Fibroblast of villous mesenchyme (primary cell): ENCODE measurements at regions not wholly inside any gene's neighbourhood (a gene's known extent, or its start where the extent isn't known, plus 50 kb on each side); places are given as distances from the start of the nearest gene placed in this dataset.

Experiments used
- DNase-seq: peaks from one replicate; pipeline ENCODE4 v3.0.0-alpha.2; 2010; ENCODE audit warnings: low read depth
- H3K4me3 ChIP-seq: 2 replicates; pipeline ENCODE4 v1.5.1; 2011; ENCODE audit warnings: low read depth, mild to moderate bottlenecking, low read length
- CTCF ChIP-seq: IDR thresholded peaks from 2 replicates; pipeline ENCODE4 v1.5.1; 2012; ENCODE audit warnings: low read depth, mild to moderate bottlenecking, low read length; ENCODE audit not compliant: insufficient read depth

- no peak for DNase-seq
- no peak for TF ChIP-seq CTCF
- H3K4me3 ChIP-seq: no peak overlapping the region
Measured at GRCh38 chr6:132136981-132137380, 185.8 kb upstream of the CCN2 start.

GRCh38 chr6:132135409-132135808, 184.2 kb upstream of the CCN2 start:
- no peak overlapping the region for H3K4me3 ChIP-seq
- no peak for DNase-seq
- TF ChIP-seq CTCF: no peak

DNA sequence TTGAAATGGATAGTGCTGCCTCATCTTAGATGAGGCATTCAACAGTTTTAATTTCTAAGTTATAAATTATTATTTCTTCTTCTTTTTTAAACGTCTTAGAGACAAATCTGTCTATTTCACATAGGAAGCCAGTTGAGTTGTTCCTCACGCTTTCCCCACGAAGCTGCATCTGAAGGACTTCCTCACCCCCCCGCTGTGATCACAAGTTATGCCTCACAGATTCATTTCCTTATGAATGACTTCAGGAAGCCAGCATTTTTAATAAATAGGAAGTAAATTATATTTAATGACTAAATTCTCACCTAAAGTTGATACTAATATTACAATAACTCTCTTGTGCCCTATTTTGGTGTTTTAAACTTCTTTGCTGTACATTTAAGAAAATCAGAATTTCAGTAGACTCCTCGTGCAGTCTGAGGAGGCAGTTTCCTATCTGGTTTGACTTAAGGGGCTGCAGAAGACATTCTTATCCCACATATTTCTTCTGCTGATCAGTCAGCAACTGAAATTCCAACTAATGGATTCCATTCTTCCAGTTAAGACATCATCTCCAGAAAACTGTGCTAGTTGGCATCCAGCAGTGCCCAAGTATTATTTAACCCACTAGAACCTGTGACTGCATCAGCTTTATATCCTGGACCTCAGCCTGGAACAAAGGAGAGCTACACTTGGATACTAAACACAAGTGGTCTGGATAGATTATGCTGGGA, 182.7 kb upstream of the CCN2 start:
- TF ChIP-seq CTCF: no peak
- no peak for DNase-seq
- H3K4me3 ChIP-seq: no peak overlapping the region

DNA sequence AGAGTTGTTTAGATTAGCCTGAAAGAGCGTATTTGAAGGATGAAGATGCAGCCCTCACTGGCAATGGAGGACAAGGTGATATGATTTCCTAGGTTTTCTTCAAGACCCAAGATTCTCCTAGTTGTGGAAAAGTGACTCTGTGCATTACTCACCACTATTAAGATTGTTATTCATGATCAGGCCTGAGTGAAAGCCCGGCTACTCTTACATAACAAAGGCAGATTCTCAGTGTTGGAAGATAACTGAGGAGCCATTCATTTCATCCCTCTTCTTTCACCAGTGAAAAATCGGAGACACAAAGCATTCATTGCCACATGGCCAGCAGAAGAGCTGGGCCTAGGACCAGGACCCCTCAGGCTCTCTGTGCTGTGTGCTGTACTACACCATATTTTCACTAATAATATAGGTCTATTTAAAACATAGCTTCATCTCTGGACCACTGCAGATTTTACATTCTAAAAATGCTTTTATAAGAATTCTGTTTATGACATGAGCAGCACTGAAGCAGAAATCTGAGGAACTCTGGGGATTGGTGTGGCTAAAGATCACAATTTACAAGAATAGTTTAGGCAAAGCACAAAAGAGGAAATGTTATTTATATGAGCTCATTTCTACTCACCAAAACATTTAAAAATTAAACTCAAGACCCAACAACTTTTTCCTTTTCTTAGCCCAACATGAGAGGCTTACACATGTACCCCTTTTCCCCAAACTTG, 181.9 kb upstream of the CCN2 start:
- H3K4me3 ChIP-seq: no peak overlapping the region
- TF ChIP-seq CTCF: no peak
- DNase-seq: peak; percentile 44

DNA sequence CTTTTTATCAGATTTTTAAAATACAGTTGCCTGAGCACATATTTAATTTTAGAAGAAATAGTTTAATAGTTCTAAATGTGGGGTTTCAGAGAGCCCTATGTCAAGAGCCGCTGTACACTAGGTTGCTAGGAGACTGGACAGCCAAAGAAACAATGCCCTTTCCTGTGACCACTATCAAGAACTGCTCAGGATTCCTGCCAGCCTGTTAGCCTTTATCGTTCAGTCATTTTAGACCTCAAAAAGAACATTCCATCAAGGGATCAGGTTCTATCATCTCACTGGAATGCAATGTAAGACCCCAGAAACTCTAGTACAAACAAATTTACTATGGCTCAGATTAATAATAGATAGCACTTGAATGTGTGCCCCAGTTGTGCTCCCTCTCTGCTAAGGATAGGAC, 181.2 kb upstream of the CCN2 start:
- TF ChIP-seq CTCF: no peak
- no peak for DNase-seq
- H3K4me3 ChIP-seq: no peak overlapping the region

DNA sequence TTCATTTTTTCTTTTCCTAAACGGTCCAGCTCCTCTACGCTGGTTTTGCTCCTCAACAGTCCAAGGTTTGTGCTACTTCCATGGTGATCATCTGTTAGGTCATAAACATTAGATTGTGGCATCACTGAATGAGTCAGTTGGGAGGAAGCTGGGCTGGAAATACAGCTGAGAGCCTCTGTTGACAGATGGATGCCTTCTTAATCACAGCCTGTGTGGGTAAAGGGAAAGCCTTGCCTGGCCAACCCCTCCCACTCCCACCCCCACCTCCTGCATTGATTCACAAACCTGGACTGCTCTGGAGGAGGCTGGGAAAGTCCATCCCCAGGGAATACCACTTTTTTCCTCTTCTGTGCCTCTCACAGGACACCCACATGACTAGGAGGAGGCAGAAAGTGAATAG, 180.6 kb upstream of the CCN2 start:
- no peak for TF ChIP-seq CTCF
- DNase-seq: peak; percentile 94
- no peak overlapping the region for H3K4me3 ChIP-seq
